ENCODE measurements at regions not wholly inside any gene's neighbourhood (a gene's known extent, or its start where the extent isn't known, plus 50 kb on each side); places are given as distances from the start of the nearest gene placed in this dataset.

GRCh38 chr2:118791483-118791882 is 56.0 kb downstream of the EN1 start:
- DNase-seq (ENCODE audit: low read depth): no peak
- in situ Hi-C loops (cut with HindIII; ENCODE audit: low pct_unique_long_range_greater_than_20kb, low sequenced_read_pairs): no loop called here

GRCh38 chr2:118786746-118787145 is 60.7 kb downstream of the EN1 start:
- no peak for DNase-seq (ENCODE audit: low read depth)
- in situ Hi-C loops (cut with HindIII; ENCODE audit: low pct_unique_long_range_greater_than_20kb, low sequenced_read_pairs): no loop called here

GRCh38 chr2:118784860-118785259 is 62.6 kb downstream of the EN1 start:
- in situ Hi-C loops (cut with HindIII; ENCODE audit: low pct_unique_long_range_greater_than_20kb, low sequenced_read_pairs): no loop called here
- DNase-seq (ENCODE audit: low read depth): no peak

GRCh38 chr2:118779362-118779761 is 68.1 kb downstream of the EN1 start:
- DNase-seq (ENCODE audit: low read depth): no peak
- in situ Hi-C loops (cut with HindIII; ENCODE audit: low pct_unique_long_range_greater_than_20kb, low sequenced_read_pairs): no loop called here

GRCh38 chr2:118774458-118775133 is 72.9 kb downstream of the EN1 start:
- in situ Hi-C loops (cut with HindIII; ENCODE audit: low pct_unique_long_range_greater_than_20kb, low sequenced_read_pairs): no loop called here
- DNase-seq (ENCODE audit: low read depth): peak; percentile 33

- in situ Hi-C loops (cut with HindIII; ENCODE audit: low pct_unique_long_range_greater_than_20kb, low sequenced_read_pairs): no loop called here
- no peak for DNase-seq (ENCODE audit: low read depth)
Measured at GRCh38 chr2:118773826-118774225, 73.6 kb downstream of the EN1 start.

- in situ Hi-C loops (cut with HindIII; ENCODE audit: low pct_unique_long_range_greater_than_20kb, low sequenced_read_pairs): no loop called here
- DNase-seq (ENCODE audit: low read depth): no peak
Measured at GRCh38 chr2:118772487-118773200, 74.8 kb downstream of the EN1 start.

GRCh38 chr2:118769707-118770400 is 77.6 kb downstream of the EN1 start:
- DNase-seq (ENCODE audit: low read depth): no peak
- in situ Hi-C loops (cut with HindIII; ENCODE audit: low pct_unique_long_range_greater_than_20kb, low sequenced_read_pairs): no loop called here

- in situ Hi-C loops (cut with HindIII; ENCODE audit: low pct_unique_long_range_greater_than_20kb, low sequenced_read_pairs): no loop called here
- no peak for DNase-seq (ENCODE audit: low read depth)
Measured at GRCh38 chr2:118766871-118767270, 80.6 kb downstream of the EN1 start.

- in situ Hi-C loops (cut with HindIII; ENCODE audit: low pct_unique_long_range_greater_than_20kb, low sequenced_read_pairs): no loop called here
- DNase-seq (ENCODE audit: low read depth): no peak
Measured at GRCh38 chr2:118764855-118765254, 82.6 kb downstream of the EN1 start.

GRCh38 chr2:118763797-118764196 is 83.7 kb downstream of the EN1 start:
- no peak for DNase-seq (ENCODE audit: low read depth)
- in situ Hi-C loops (cut with HindIII; ENCODE audit: low pct_unique_long_range_greater_than_20kb, low sequenced_read_pairs): no loop called here

- in situ Hi-C loops (cut with HindIII; ENCODE audit: low pct_unique_long_range_greater_than_20kb, low sequenced_read_pairs): no loop called here
- no peak for DNase-seq (ENCODE audit: low read depth)
Measured at GRCh38 chr2:118762290-118762689, 85.2 kb downstream of the EN1 start.

- in situ Hi-C loops (cut with HindIII; ENCODE audit: low pct_unique_long_range_greater_than_20kb, low sequenced_read_pairs): no loop called here
Measured at GRCh38 chr2:118761771-118762170, 85.7 kb downstream of the EN1 start.

GRCh38 chr2:118755901-118756300 is 91.5 kb downstream of the EN1 start:
- DNase-seq (ENCODE audit: low read depth): no peak
- in situ Hi-C loops (cut with HindIII; ENCODE audit: low pct_unique_long_range_greater_than_20kb, low sequenced_read_pairs): no loop called here

More at GRCh38 chr2:118761771-118762170, 85.7 kb downstream of the EN1 start:
- DNase-seq (ENCODE audit: low read depth): no peak

GRCh38 chr2:118755384-118755783 is 92.1 kb downstream of the EN1 start:
- no peak for DNase-seq (ENCODE audit: low read depth)
- in situ Hi-C loops (cut with HindIII; ENCODE audit: low pct_unique_long_range_greater_than_20kb, low sequenced_read_pairs): no loop called here

- DNase-seq (ENCODE audit: low read depth): no peak
- in situ Hi-C loops (cut with HindIII; ENCODE audit: low pct_unique_long_range_greater_than_20kb, low sequenced_read_pairs): no loop called here
Measured at GRCh38 chr2:118752762-118753429, 94.6 kb downstream of the EN1 start.

- DNase-seq (ENCODE audit: low read depth): no peak
- in situ Hi-C loops (cut with HindIII; ENCODE audit: low pct_unique_long_range_greater_than_20kb, low sequenced_read_pairs): no loop called here
Measured at GRCh38 chr2:118750959-118751565, 96.4 kb downstream of the EN1 start.

- no peak for DNase-seq (ENCODE audit: low read depth)
- in situ Hi-C loops (cut with HindIII; ENCODE audit: low pct_unique_long_range_greater_than_20kb, low sequenced_read_pairs): no loop called here
Measured at GRCh38 chr2:118748245-118748885, 99.1 kb downstream of the EN1 start.
